ENCODE measurements at regions not wholly inside any gene's neighbourhood (a gene's known extent, or its start where the extent isn't known, plus 50 kb on each side); places are given as distances from the start of the nearest gene placed in this dataset.

DNA sequence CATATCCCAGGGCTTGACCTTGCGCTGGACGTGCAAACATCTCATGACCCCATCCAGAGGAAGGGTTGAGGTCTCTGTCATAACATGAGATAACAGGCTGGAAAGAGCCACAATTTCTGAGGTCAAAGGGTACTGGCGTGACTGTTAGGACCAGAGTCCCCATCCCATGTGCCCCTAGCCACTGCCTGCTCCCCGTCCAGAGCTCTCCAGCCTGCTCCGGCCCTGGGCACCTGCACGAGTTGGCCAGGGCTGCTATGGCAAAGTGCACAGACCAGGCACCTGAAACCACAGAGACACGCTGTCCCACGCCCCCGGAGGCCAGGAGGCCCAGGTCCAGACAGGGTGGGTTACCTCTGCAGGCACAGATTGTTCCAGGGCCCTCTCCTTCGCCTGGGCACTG, 58.9 kb downstream of the SHANK2 start:
- TF ChIP-seq POLR2AphosphoS5 (IDR thresholded peaks at IDR 0.05) (no peak), EP300 (IDR thresholded peaks at IDR 0.05) (no peak), POLR2A (IDR thresholded peaks at IDR 0.05) (no peak)
- TF ChIP-seq, protein P1, sequence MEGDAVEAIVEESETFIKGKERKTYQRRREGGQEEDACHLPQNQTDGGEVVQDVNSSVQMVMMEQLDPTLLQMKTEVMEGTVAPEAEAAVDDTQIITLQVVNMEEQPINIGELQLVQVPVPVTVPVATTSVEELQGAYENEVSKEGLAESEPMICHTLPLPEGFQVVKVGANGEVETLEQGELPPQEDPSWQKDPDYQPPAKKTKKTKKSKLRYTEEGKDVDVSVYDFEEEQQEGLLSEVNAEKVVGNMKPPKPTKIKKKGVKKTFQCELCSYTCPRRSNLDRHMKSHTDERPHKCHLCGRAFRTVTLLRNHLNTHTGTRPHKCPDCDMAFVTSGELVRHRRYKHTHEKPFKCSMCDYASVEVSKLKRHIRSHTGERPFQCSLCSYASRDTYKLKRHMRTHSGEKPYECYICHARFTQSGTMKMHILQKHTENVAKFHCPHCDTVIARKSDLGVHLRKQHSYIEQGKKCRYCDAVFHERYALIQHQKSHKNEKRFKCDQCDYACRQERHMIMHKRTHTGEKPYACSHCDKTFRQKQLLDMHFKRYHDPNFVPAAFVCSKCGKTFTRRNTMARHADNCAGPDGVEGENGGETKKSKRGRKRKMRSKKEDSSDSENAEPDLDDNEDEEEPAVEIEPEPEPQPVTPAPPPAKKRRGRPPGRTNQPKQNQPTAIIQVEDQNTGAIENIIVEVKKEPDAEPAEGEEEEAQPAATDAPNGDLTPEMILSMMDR (IDR thresholded peaks at IDR 0.05): no peak
- no peak for DNase-seq
- H3K36me3 ChIP-seq: no peaks in the 10 kb centered on the region
- H3K27me3 ChIP-seq: no peaks in the 10 kb centered on the region
- intact Hi-C loops (cut with DNase I): no loop called here
- 92 to 93% methylated on average over 10 of the region's 10 CpGs for WGBS, 2 donors
- H3K4me1 ChIP-seq: no peaks in the 10 kb centered on the region
- H3K4me3 ChIP-seq: no peak overlapping the region
- H3K9me3 ChIP-seq: no peaks in the 10 kb centered on the region
- no peak overlapping the region for H3K27ac ChIP-seq

DNA sequence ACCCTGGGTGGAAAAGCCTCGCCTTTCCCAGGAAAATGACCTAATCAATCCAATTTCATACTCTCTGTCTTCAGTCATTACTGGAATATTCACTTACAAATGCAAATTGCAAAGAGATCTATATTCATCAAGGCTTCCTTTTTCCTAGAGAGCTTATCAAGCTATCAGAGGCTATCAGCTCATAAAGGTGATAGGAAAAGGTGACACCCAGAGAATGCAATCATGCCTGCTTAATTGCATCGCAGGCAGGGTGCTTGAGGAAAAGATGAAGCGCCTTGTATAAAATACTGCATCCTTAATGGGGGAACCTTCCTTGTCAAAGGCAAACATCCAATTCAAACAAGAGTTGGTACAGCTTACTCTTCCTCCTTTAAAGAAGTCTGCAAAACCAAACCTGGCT, 59.7 kb downstream of the SHANK2 start:
- 25 to 72% methylated on average over 3 of the region's 3 CpGs for WGBS, 2 donors
- Histone ChIP-seq H3K27me3 (no peaks in the 10 kb centered on the region), H3K36me3 (no peaks in the 10 kb centered on the region), H3K9me3 (no peaks in the 10 kb centered on the region), H3K4me1 (no peaks in the 10 kb centered on the region), H3K27ac (no peak overlapping the region), H3K4me3 (no peak overlapping the region)
- DNase-seq: no peak
- TF ChIP-seq EP300 (IDR thresholded peaks at IDR 0.05) (no peak), POLR2AphosphoS5 (IDR thresholded peaks at IDR 0.05) (no peak), POLR2A (IDR thresholded peaks at IDR 0.05) (no peak)
- intact Hi-C loops (cut with DNase I): no loop called here

DNA sequence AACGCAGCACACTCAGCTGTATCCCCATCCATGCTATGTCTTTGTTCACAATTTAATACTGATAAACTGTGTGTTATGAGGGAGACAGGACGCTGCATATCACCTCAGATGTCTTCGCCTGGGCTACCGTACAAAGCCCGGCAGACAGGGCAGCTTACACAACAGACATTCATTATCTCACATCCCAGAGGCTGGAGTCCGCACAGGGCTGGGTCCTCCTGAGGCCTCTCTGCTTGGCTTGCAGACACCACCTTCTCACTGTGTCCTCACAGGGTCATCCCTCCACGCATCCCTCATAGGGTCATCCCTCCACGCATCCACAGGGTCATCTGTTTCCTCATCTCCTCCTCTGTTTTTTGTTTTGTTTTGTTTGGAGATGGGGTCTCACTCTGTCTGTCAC, 61.2 kb downstream of the SHANK2 start:
- no peaks in the 10 kb centered on the region for H3K4me1 ChIP-seq
- TF ChIP-seq POLR2A (IDR thresholded peaks at IDR 0.05): no peak
- TF ChIP-seq EP300 (IDR thresholded peaks at IDR 0.05): no peak
- TF ChIP-seq, protein P1 (IDR thresholded peaks at IDR 0.05): no peak
- no peak for TF ChIP-seq POLR2AphosphoS5 (IDR thresholded peaks at IDR 0.05)
- DNase-seq: peak; percentile 21
- H3K4me3 ChIP-seq: no peak overlapping the region
- no peak overlapping the region for H3K27ac ChIP-seq
- no peaks in the 10 kb centered on the region for H3K9me3 ChIP-seq
- intact Hi-C loops (cut with DNase I): no loop called here
- WGBS, 2 donors: 95 to 96% methylated on average over 8 of the region's 8 CpGs
- H3K27me3 ChIP-seq: no peaks in the 10 kb centered on the region
- H3K36me3 ChIP-seq: no peaks in the 10 kb centered on the region

DNA sequence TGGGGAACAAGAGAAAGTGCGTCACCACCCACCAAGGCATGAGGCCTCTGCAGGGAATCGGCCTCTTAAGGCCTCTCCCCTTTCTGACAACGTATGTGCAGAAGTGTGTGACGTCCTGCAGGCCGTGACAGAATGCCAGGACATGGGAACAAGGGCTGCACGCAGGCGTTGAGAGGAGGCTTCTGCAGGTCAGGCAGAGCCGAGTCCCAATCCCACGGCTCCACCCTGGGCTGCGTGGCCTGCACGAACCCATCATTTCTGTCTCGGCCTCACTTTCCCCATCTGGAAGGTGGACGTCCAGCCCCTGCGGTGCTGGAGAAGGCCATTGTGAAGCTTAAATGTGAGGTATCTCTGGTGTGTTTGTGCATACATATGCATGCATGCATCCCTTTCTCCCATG, 61.8 kb downstream of the SHANK2 start:
- intact Hi-C loops (cut with DNase I): no loop called here
- H3K4me3 ChIP-seq: no peak overlapping the region
- no peak overlapping the region for H3K27ac ChIP-seq
- H3K9me3 ChIP-seq: no peaks in the 10 kb centered on the region
- TF ChIP-seq POLR2A (IDR thresholded peaks at IDR 0.05) (no peak), EP300 (IDR thresholded peaks at IDR 0.05) (no peak), POLR2AphosphoS5 (IDR thresholded peaks at IDR 0.05) (no peak)
- TF ChIP-seq, protein P1 (IDR thresholded peaks at IDR 0.05): no peak
- H3K27me3 ChIP-seq: no peaks in the 10 kb centered on the region
- no peaks in the 10 kb centered on the region for H3K4me1 ChIP-seq
- no peaks in the 10 kb centered on the region for H3K36me3 ChIP-seq
- peak; percentile 48 for DNase-seq
- 92 to 95% methylated on average over 14 of the region's 14 CpGs for WGBS, 2 donors

DNA sequence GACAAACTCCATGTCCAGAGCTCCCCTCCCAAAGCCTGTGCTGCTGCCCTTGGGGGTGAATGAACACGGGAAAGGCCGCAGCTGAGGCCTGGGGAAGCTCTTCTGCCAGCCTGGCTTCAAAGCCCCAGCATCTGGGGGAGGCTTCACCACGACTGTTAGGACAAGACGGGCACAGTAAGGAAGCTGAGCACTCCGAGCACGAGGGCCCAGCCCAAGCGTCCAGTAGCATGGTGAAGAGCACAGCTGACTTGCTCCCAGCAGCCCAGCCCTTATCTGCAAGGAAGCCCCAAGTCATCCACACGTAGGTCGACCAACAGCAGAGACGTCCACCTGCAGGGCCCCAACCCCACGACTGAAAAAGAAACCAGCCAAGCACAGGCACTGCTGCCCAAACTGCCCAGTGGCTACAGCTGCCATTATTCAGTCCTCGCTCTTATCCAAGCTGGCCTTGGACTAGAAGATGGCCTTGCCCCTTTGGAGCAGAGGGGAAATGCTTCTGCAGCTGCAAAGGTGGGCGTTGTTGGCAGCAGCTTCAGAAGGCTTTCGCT, 62.5 kb downstream of the SHANK2 start:
- Histone ChIP-seq H3K27me3 (no peaks in the 10 kb centered on the region), H3K36me3 (no peaks in the 10 kb centered on the region), H3K9me3 (no peaks in the 10 kb centered on the region), H3K27ac (no peak overlapping the region), H3K4me1 (no peaks in the 10 kb centered on the region), H3K4me3 (no peak overlapping the region)
- intact Hi-C loops (cut with DNase I): no loop called here
- TF ChIP-seq POLR2AphosphoS5 (IDR thresholded peaks at IDR 0.05) (no peak), EP300 (IDR thresholded peaks at IDR 0.05) (no peak), POLR2A (IDR thresholded peaks at IDR 0.05) (no peak)
- TF ChIP-seq, protein P1 (IDR thresholded peaks at IDR 0.05): no peak
- peak; percentile 40 for DNase-seq
- WGBS, 2 donors: 89 to 96% methylated on average over 14 of the region's 14 CpGs

Measured in sigmoid colon (tissue), 6 donors.